Heart left ventricle (tissue), 13 donors: ENCODE measurements at regions not wholly inside any gene's neighbourhood (a gene's known extent, or its start where the extent isn't known, plus 50 kb on each side); places are given as distances from the start of the nearest gene placed in this dataset.

Experiments
- CTCF ChIP-seq, 12 donors: fragments of 200-600 bp; sonication (generic) in 4 of 12; IDR thresholded peaks; one replicate each; pipeline versions ENCODE4 v1.5.0 to v1.8.0; 2018 to 2022; ENCODE audit warnings: antibody characterized with exemption in 12 of 12, mild to moderate bottlenecking in 5 of 12
- POLR2A ChIP-seq, 2 donors: fragments of 450-650 bp; IDR thresholded peaks; one replicate each; pipeline ENCODE4 v1.6.1; 2017; ENCODE audit warnings: antibody characterized with exemption in 2 of 2, mild to moderate bottlenecking in 2 of 2, moderate library complexity in 2 of 2
- donor health status: ischemic (EF 13 %, LVEDD 7.1; RV severe dilation, severe dysfunction).
- donor health status: DM: no; HTN: yes; CAD: no.
- donor health status: DM: no; HTN: no; CAD: no.
- donor health status: ischemic (EF 25% LVEDD 6.9; RV normal size, moderate dysfunction).
- donor health status: ischemic (EF 25% LVEDD 5.7; RV mildly dilated, moderate dysfunction).
- donor health status: ischemic (EF 35%, LVEDD 5.7; RV mildly dilated, moderate dysfunction).
- donor health status: nonischemic (EF 11% LVEDD 7.7; RV severe dilation, severe dysfunction).
- donor health status: DM: yes; HTN: yes; CAD: no.
- donor health status: PGD.
- donor health status: ischemic (EF 29% LVEDD 5.4; RV normal size, mild dysfunction).
- donor health status: nonischemic (EF 23%, LVEDD 6.1; RV moderate dilation, normal function).

- TF ChIP-seq CTCF (IDR thresholded peaks at IDR 0.05) (no peak), POLR2A (IDR thresholded peaks at IDR 0.05) (no peak)
These were observed 162.8 kb downstream of the SMAD6 start for GRCh38 chr15:66864871-66865281.
